ENCODE measurements at regions not wholly inside any gene's neighbourhood (a gene's known extent, or its start where the extent isn't known, plus 50 kb on each side); places are given as distances from the start of the nearest gene placed in this dataset.

- TF ChIP-seq POLR2A (IDR thresholded peaks at IDR 0.05): no peak
- TF ChIP-seq CTCF (IDR thresholded peaks at IDR 0.05): no peak
- H3K27ac ChIP-seq: no peak overlapping the region
- DNase-seq: no peak
- H3K4me1 ChIP-seq: peaks cover 0 to 5% of the 10 kb centered on the region in 2 donors
- H3K4me3 ChIP-seq: no peak overlapping the region
- H3K27me3 ChIP-seq: no peaks in the 10 kb centered on the region
- intact Hi-C loops (cut with DNase I; ENCODE audit: low total_unique reads): no loop called here
- no peaks in the 10 kb centered on the region for H3K36me3 ChIP-seq
- no peaks in the 10 kb centered on the region for H3K9me3 ChIP-seq
These were observed 280.4 kb downstream of the BRINP2 start for GRCh38 chr1:177451191-177451590.

- no peak for TF ChIP-seq CTCF (IDR thresholded peaks at IDR 0.05)
- no peak for TF ChIP-seq POLR2A (IDR thresholded peaks at IDR 0.05)
- H3K9me3 ChIP-seq: no peaks in the 10 kb centered on the region
- H3K36me3 ChIP-seq: no peaks in the 10 kb centered on the region
- peaks cover 0 to 5% of the 10 kb centered on the region in 2 donors for H3K4me1 ChIP-seq
- intact Hi-C loops (cut with DNase I; ENCODE audit: low total_unique reads): no loop called here
- DNase-seq: peak; percentile 15 to 45
- no peaks in the 10 kb centered on the region for H3K27me3 ChIP-seq
- H3K4me3 ChIP-seq: no peak overlapping the region
- peak overlapping the region; percentile 28 to 73 for H3K27ac ChIP-seq
These were observed 278.0 kb downstream of the BRINP2 start for GRCh38 chr1:177448652-177449357.

- Histone ChIP-seq H3K27me3 (no peaks in the 10 kb centered on the region), H3K4me3 (no peak overlapping the region), H3K4me1 (peaks cover 0 to 5% of the 10 kb centered on the region in 2 donors), H3K9me3 (no peaks in the 10 kb centered on the region), H3K36me3 (no peaks in the 10 kb centered on the region), H3K27ac (peak overlapping the region in 1 of 2 donors; percentile 65)
- TF ChIP-seq POLR2A (IDR thresholded peaks at IDR 0.05) (no peak), CTCF (IDR thresholded peaks at IDR 0.05) (no peak)
- DNase-seq: no peak
- intact Hi-C loops (cut with DNase I; ENCODE audit: low total_unique reads): no loop called here
These were observed 277.4 kb downstream of the BRINP2 start for GRCh38 chr1:177448036-177448615.

- intact Hi-C loops (cut with DNase I; ENCODE audit: low total_unique reads): no loop called here
- H3K4me3 ChIP-seq: no peak overlapping the region
- no peaks in the 10 kb centered on the region for H3K9me3 ChIP-seq
- H3K27ac ChIP-seq: no peak overlapping the region
- TF ChIP-seq CTCF (IDR thresholded peaks at IDR 0.05) (no peak), POLR2A (IDR thresholded peaks at IDR 0.05) (no peak)
- no peaks in the 10 kb centered on the region for H3K27me3 ChIP-seq
- H3K4me1 ChIP-seq: peaks cover 0 to 5% of the 10 kb centered on the region in 2 donors
- H3K36me3 ChIP-seq: no peaks in the 10 kb centered on the region
- DNase-seq: no peak
These were observed 274.4 kb downstream of the BRINP2 start for GRCh38 chr1:177444997-177445746.

GRCh38 chr1:177443003-177443402, 272.2 kb downstream of the BRINP2 start:
- intact Hi-C loops (cut with DNase I; ENCODE audit: low total_unique reads): no loop called here
- no peak overlapping the region for H3K27ac ChIP-seq
- no peaks in the 10 kb centered on the region for H3K9me3 ChIP-seq
- no peak for DNase-seq
- no peaks in the 10 kb centered on the region for H3K4me1 ChIP-seq
- TF ChIP-seq CTCF (IDR thresholded peaks at IDR 0.05) (no peak), POLR2A (IDR thresholded peaks at IDR 0.05) (no peak)
- H3K4me3 ChIP-seq: no peak overlapping the region
- no peaks in the 10 kb centered on the region for H3K27me3 ChIP-seq
- no peaks in the 10 kb centered on the region for H3K36me3 ChIP-seq

Measured in uterus (tissue), 3 donors.